HL-60 (cell line): ENCODE measurements at regions not wholly inside any gene's neighbourhood (a gene's known extent, or its start where the extent isn't known, plus 50 kb on each side); places are given as distances from the start of the nearest gene placed in this dataset.

Source experiments
- DNase-seq, 2 experiments: peaks; one replicate each; pipeline ENCODE4 v3.0.0-alpha.2; 2010 to 2020; ENCODE audit warnings: low read depth in 1 of 2, low spot score in 1 of 2
- H3K27ac ChIP-seq: fragments of 250-450 bp; sonication (Bioruptor Pico); replicated peaks from 2 replicates; pipeline ENCODE4 v1.5.1; 2020; ENCODE audit warnings: mild to moderate bottlenecking, moderate library complexity
- H3K27me3 ChIP-seq: fragments of 250-450 bp; sonication (Bioruptor Pico); 2 replicates; pipeline ENCODE4 v1.5.1; 2021; ENCODE audit warnings: mild to moderate bottlenecking, moderate library complexity; ENCODE audit not compliant: insufficient read depth, poor library complexity, severe bottlenecking
- H3K4me3 ChIP-seq: replicated peaks from 2 replicates; pipeline ENCODE4 v1.5.1; 2011; ENCODE audit warnings: mild to moderate bottlenecking, control low read depth, low read length; ENCODE audit not compliant: insufficient read depth
- GABPA ChIP-seq: IDR thresholded peaks from 2 replicates; pipeline ENCODE4 v1.6.1; 2012; ENCODE audit warnings: low read depth
- POLR2AphosphoS5 ChIP-seq: IDR thresholded peaks from 2 replicates; pipeline ENCODE4 v1.6.1; 2012; ENCODE audit warnings: low read depth
- SPI1 ChIP-seq: IDR thresholded peaks from 2 replicates; pipeline ENCODE4 v1.6.1; 2012; ENCODE audit warnings: low read depth, mild to moderate bottlenecking, borderline replicate concordance
- TF ChIP-seq, protein P1 (sequence below): IDR thresholded peaks from 2 replicates; pipeline ENCODE4 v1.6.1; 2012; ENCODE audit warnings: low read depth; ENCODE audit not compliant: insufficient replicate concordance
- TF ChIP-seq, protein P2 (sequence below): IDR thresholded peaks from one replicate; pipeline ENCODE4 v1.5.1; 2011; ENCODE audit warnings: low read length, control low read depth, inconsistent platforms; ENCODE audit not compliant: insufficient read depth

DNA sequence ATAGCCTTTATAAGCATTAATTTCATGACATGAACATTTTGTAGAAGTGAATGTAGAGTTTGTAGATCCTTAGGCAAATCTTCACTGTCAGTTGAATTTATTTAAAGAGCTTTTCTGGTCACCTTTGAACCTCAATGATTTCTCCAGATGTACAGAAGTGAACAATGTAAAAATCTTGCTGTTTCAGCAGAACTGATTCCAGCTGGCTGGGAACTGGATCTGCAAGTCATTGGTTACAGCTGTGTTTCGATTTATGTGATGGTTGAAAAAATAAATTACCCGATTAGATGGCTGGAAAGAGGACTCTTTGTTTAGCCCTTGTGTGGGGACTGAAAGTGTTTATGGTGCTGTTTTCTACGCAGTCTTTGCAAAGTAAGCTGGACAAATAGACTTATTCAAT lies 849.8 kb downstream of the USP25 start:
- TF ChIP-seq GABPA (no peak), SPI1 (no peak), POLR2AphosphoS5 (no peak)
- TF ChIP-seq, protein P1, sequence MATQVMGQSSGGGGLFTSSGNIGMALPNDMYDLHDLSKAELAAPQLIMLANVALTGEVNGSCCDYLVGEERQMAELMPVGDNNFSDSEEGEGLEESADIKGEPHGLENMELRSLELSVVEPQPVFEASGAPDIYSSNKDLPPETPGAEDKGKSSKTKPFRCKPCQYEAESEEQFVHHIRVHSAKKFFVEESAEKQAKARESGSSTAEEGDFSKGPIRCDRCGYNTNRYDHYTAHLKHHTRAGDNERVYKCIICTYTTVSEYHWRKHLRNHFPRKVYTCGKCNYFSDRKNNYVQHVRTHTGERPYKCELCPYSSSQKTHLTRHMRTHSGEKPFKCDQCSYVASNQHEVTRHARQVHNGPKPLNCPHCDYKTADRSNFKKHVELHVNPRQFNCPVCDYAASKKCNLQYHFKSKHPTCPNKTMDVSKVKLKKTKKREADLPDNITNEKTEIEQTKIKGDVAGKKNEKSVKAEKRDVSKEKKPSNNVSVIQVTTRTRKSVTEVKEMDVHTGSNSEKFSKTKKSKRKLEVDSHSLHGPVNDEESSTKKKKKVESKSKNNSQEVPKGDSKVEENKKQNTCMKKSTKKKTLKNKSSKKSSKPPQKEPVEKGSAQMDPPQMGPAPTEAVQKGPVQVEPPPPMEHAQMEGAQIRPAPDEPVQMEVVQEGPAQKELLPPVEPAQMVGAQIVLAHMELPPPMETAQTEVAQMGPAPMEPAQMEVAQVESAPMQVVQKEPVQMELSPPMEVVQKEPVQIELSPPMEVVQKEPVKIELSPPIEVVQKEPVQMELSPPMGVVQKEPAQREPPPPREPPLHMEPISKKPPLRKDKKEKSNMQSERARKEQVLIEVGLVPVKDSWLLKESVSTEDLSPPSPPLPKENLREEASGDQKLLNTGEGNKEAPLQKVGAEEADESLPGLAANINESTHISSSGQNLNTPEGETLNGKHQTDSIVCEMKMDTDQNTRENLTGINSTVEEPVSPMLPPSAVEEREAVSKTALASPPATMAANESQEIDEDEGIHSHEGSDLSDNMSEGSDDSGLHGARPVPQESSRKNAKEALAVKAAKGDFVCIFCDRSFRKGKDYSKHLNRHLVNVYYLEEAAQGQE = no peak
- TF ChIP-seq, protein P2, sequence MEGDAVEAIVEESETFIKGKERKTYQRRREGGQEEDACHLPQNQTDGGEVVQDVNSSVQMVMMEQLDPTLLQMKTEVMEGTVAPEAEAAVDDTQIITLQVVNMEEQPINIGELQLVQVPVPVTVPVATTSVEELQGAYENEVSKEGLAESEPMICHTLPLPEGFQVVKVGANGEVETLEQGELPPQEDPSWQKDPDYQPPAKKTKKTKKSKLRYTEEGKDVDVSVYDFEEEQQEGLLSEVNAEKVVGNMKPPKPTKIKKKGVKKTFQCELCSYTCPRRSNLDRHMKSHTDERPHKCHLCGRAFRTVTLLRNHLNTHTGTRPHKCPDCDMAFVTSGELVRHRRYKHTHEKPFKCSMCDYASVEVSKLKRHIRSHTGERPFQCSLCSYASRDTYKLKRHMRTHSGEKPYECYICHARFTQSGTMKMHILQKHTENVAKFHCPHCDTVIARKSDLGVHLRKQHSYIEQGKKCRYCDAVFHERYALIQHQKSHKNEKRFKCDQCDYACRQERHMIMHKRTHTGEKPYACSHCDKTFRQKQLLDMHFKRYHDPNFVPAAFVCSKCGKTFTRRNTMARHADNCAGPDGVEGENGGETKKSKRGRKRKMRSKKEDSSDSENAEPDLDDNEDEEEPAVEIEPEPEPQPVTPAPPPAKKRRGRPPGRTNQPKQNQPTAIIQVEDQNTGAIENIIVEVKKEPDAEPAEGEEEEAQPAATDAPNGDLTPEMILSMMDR = no peak
- no peak for DNase-seq

DNA sequence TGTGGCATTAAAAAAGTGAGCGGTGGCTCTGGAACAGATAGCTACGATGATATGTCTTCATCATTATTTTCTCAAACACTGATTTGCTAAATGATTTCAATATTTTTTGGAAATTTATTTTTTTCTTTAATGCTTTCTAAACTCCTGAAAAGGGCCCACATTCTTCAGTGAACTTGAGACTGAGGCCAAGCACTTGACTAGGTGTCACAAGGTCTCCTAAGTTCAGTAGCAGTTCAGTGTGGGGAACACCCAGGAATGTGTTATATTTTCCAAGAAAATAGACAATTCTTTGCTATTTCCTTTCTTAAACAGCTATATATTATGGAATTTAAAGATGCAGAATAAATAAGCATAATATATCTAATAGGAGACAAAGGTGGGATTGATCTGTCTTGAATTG lies 850.9 kb downstream of the USP25 start:
- TF ChIP-seq POLR2AphosphoS5 = no peak
- no peak for DNase-seq
- no peak overlapping the region for H3K27ac ChIP-seq
- no peak overlapping the region for H3K4me3 ChIP-seq
- no peaks in the 10 kb centered on the region for H3K27me3 ChIP-seq

More for the DNA sequence above, 849.8 kb downstream of the USP25 start:
- Histone ChIP-seq H3K4me3 (no peak overlapping the region), H3K27ac (no peak overlapping the region), H3K27me3 (no peaks in the 10 kb centered on the region)

DNA sequence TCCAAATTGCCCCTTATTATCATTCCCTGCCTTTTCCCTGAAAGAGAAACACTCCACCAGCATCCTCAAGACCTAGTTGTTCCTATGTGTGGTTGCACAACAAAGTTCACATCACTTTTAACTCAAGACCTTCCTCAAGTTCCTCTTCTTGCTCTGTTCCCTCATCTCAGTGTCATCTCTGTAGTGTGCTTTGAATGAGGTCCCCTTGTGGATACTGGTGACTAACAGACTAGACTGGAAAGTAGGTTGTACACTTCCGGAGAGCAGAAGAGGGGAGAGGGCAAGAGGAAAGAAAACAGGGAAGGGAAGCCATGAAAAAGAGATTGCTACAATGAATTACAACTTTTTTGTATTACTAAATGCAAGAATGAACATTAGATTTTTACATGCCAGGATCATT lies 853.8 kb downstream of the USP25 start:
- DNase-seq = no peak
- TF ChIP-seq, protein P1 = no peak
- TF ChIP-seq GABPA (no peak), POLR2AphosphoS5 (no peak), SPI1 (no peak)
- TF ChIP-seq, protein P2 = no peak
- Histone ChIP-seq H3K27me3 (no peaks in the 10 kb centered on the region), H3K27ac (no peak overlapping the region), H3K4me3 (no peak overlapping the region)

DNA sequence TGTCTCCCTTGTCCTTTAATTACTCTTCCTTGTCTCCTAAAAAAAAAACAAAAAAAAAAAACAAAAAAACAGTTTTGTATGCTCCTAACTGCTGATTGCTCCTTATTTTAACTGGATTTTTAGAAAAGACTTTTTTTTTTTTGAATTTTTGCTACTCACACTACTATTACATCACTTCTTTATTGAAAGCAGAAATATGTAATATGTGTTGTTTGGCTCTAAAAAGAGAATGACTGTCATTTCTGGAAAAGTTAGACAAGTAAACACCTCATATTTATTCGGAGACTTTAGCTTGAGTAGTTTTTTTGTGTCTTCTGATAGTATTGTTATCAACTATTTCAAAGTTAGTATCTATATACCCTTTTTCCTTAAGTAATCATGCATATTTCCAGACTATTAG lies 855.0 kb downstream of the USP25 start:
- Histone ChIP-seq H3K27ac (no peak overlapping the region), H3K4me3 (no peak overlapping the region), H3K27me3 (no peaks in the 10 kb centered on the region)
- no peak for DNase-seq
- TF ChIP-seq GABPA = no peak
- TF ChIP-seq, protein P2 = no peak
- no peak for TF ChIP-seq SPI1
- TF ChIP-seq, protein P1 = no peak
- no peak for TF ChIP-seq POLR2AphosphoS5
